ENCODE measurements at regions not wholly inside any gene's neighbourhood (a gene's known extent, or its start where the extent isn't known, plus 50 kb on each side); places are given as distances from the start of the nearest gene placed in this dataset.
"Not testable (repeated sequence)": the region's sequence is repeated elsewhere in the genome, so short reads cannot be mapped to it uniquely, and the experiment has no call there.

- no peak overlapping the region for H3K4me3 ChIP-seq (ENCODE audit: low read length)
- no peak for TF ChIP-seq EZH2 (IDR thresholded peaks at IDR 0.05; ENCODE audit: borderline replicate concordance, insufficient read depth, low read length, poor library complexity, severe bottlenecking)
- TF ChIP-seq TAF1 (IDR thresholded peaks at IDR 0.05; ENCODE audit: low read depth): no peak
- no peak for TF ChIP-seq EP300 (conservative IDR thresholded peaks at IDR 0.05; ENCODE audit: poor library complexity, severe bottlenecking)
- TF ChIP-seq REST (IDR thresholded peaks at IDR 0.05; ENCODE audit: borderline replicate concordance): no peak
- no peak for TF ChIP-seq POLR2AphosphoS5 (IDR thresholded peaks at IDR 0.05)
- TF ChIP-seq SMC3 (conservative IDR thresholded peaks at IDR 0.05; ENCODE audit: poor library complexity): no peak
- no peak for TF ChIP-seq RAD21 (conservative IDR thresholded peaks at IDR 0.05)
- no peak for TF ChIP-seq MXI1 (conservative IDR thresholded peaks at IDR 0.05; ENCODE audit: poor library complexity, severe bottlenecking)
- TF ChIP-seq CTCF (IDR thresholded peaks at IDR 0.05; ENCODE audit: poor library complexity, severe bottlenecking): no peak
- H2AFZ ChIP-seq (ENCODE audit: low read depth, low read length): no peak overlapping the region
- no peaks in the 10 kb centered on the region for H3K27me3 ChIP-seq (ENCODE audit: insufficient read depth, low read depth, low read length)
- H3K9ac ChIP-seq (ENCODE audit: low read length): no peak overlapping the region
- H3K9me2 ChIP-seq (ENCODE audit: insufficient read depth, low read length): no peaks in the 10 kb centered on the region
- no peaks in the 10 kb centered on the region for H3K9me3 ChIP-seq (ENCODE audit: low read length)
- no peaks in the 10 kb centered on the region for H3F3A ChIP-seq (ENCODE audit: insufficient read depth, low read length, poor library complexity, severe bottlenecking)
- H3K4me2 ChIP-seq (ENCODE audit: low read length): no peak overlapping the region
- H3K79me2 ChIP-seq (replicated peaks; ENCODE audit: insufficient read depth, low read length): no peaks in the 10 kb centered on the region
- H4K20me1 ChIP-seq (ENCODE audit: insufficient read depth): no peaks in the 10 kb centered on the region
- no peaks in the 10 kb centered on the region for H3K36me3 ChIP-seq (ENCODE audit: insufficient read depth, low read length)
- no peak overlapping the region for H3K27ac ChIP-seq (ENCODE audit: low read length)
Observed at GRCh38 chr2:58698620-58699019, 457.5 kb upstream of the FANCL start.

GRCh38 chr2:58694114-58694513 lies 453.0 kb upstream of the FANCL start:
- H3K27me3 ChIP-seq (ENCODE audit: insufficient read depth, low read depth, low read length); H4K20me1 ChIP-seq (ENCODE audit: insufficient read depth); H3K4me2 ChIP-seq (ENCODE audit: low read length); H3K9me2 ChIP-seq (ENCODE audit: insufficient read depth, low read length); H3K9ac ChIP-seq (ENCODE audit: low read length); H3K36me3 ChIP-seq (ENCODE audit: insufficient read depth, low read length); H3F3A ChIP-seq (ENCODE audit: insufficient read depth, low read length, poor library complexity, severe bottlenecking); H3K9me3 ChIP-seq (ENCODE audit: low read length); H3K79me2 ChIP-seq (replicated peaks; ENCODE audit: insufficient read depth, low read length); H3K4me3 ChIP-seq (ENCODE audit: low read length); H3K27ac ChIP-seq (ENCODE audit: low read length); H2AFZ ChIP-seq (ENCODE audit: low read depth, low read length): not testable (repeated sequence)

GRCh38 chr2:58691041-58691440 lies 449.9 kb upstream of the FANCL start:
- not testable (repeated sequence) for H4K20me1 ChIP-seq (ENCODE audit: insufficient read depth); H3K36me3 ChIP-seq (ENCODE audit: insufficient read depth, low read length); H3K4me2 ChIP-seq (ENCODE audit: low read length); H3K9me3 ChIP-seq (ENCODE audit: low read length); H3K27me3 ChIP-seq (ENCODE audit: insufficient read depth, low read depth, low read length); H2AFZ ChIP-seq (ENCODE audit: low read depth, low read length); H3K4me3 ChIP-seq (ENCODE audit: low read length); H3F3A ChIP-seq (ENCODE audit: insufficient read depth, low read length, poor library complexity, severe bottlenecking); H3K27ac ChIP-seq (ENCODE audit: low read length); H3K79me2 ChIP-seq (replicated peaks; ENCODE audit: insufficient read depth, low read length); H3K9me2 ChIP-seq (ENCODE audit: insufficient read depth, low read length); H3K9ac ChIP-seq (ENCODE audit: low read length)
